NCI-H82 treated with DMSO at 0.1 percent for 48 hours (cell line): ENCODE measurements at regions not wholly inside any gene's neighbourhood (a gene's known extent, or its start where the extent isn't known, plus 50 kb on each side); places are given as distances from the start of the nearest gene placed in this dataset.

Source experiments
- DNase-seq: peaks from one replicate; lab custom pipeline; 2025; ENCODE audit not compliant: unreplicated experiment; lab: John Stamatoyannopoulos, UW

GRCh38 chr16:85480727-85481101 lies 132.4 kb upstream of the GSE1 start:
- DNase-seq, result no peak

DNA sequence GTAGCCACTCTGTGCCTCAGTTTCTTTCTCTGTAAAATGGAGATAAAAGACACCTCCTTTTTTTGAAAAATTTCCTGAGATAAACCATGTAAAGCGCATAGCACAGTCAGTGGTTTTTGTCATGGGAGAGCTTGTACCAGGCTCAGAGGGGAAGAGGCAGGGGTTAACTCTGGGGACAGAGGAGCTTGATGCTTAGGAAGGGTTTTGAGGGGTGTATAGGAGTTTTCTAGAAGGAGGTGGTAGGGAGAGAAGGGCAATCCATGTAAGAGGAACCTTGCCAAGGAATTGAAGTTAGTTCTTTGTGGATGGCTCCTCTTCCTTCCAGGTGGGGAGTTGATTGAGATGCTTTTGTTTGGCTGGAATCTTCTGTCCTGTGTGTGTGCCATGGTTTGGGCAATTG lies 131.9 kb upstream of the GSE1 start:
- DNase-seq, result no peak

DNA sequence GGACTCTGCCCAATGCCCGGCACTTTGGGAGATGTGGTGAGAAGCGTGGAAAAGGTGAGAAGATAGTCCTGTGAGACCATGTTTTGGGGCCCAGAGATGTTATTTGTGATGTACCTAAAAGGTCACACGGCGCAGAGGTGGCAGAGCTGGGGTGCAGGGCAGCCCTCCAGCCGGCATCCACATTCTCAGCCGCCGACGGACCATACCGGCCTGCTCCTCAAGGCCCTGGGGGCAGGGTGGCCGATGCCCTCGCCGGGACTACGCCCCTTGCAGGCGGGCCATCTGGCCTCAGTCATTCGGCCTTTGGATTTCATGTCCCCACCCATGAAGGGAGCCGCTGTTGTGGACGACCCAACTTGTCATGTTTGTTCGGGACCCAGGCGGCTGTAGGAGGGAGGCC lies 131.4 kb upstream of the GSE1 start:
- no peak for DNase-seq

GRCh38 chr16:85483424-85483823 lies 129.7 kb upstream of the GSE1 start:
- no peak for DNase-seq

DNA sequence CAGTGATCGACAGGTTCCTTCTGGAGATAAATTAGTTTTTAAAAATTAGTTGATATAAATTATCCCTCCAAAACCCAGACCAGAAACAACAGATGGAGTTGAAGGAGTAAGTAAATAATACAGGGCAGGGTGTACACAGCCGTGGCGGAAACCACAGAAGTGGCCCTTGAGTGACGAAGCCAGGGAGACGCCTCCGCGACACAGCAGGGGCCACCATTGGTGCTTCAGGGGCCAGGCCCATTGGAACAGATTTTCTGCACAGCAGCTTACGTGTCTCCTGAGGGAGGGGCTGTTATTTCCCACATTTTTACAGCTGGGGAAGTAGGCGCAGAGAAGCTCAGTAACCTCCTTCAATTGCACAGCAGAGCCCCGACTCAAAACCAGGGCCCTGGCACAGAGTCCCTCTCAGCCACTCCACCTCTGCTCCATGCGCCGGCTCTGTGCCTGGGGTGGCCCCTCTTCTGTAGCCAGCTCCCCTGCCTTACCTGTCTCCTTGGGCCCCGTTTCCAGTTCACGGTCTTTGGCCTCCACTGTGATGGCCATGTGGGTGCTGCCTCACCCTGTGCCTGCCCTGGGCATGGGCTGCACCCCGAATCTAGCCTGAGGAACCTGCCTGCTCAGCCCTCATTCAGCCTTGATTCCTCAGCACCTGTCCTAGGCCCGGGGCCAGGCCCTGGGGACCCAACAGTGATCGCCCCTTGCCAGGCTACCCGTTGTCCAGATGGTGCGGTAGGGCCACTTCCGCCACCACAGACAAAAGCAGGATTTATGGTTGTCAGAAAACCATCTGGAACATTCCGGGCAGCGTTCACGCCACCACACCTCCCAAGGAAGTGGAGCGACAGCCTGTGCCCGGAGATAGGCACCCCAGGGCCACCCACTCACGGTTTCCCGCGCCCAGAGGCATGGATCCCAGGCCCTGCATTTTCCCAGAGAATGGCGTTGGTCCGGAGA lies 128.5 kb upstream of the GSE1 start:
- DNase-seq, result peak; percentile 12

- peak; percentile 77 for DNase-seq
These were observed 127.7 kb upstream of the GSE1 start for GRCh38 chr16:85485379-85485778.

GRCh38 chr16:85486256-85486915 lies 126.7 kb upstream of the GSE1 start:
- no peak for DNase-seq

GRCh38 chr16:85488414-85488813 lies 124.7 kb upstream of the GSE1 start:
- no peak for DNase-seq

DNA sequence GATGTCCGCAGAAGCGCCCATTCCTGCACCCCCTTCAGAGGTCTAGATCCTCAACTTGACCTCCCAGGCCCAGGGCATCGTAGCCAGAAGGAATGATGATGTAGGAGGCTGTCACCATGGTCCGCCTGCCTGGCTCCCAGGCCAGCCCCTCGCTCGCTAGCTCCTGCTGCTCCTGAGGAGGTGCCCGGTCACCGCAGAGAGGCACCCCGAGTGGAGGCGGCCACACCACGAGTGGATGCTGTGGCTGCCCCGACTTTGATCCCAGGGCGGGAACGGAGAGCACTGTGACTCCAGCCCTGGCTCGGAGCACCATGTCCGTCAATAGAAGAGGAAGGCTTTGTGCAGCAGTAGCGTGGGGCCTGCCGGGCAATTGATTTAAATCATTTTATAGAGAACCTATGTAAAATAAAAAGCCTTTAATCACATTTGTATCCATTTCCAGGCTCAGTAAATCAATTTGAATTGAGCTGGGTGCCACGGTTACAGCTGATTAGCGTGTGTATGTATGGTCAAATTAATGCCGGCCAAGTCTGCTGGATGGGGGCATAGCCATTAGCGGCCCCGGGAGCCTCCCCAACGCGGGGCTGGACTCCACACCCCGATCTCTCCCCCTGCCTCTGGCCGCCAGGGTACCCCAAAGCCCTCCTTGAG lies 122.6 kb upstream of the GSE1 start:
- no peak for DNase-seq

DNA sequence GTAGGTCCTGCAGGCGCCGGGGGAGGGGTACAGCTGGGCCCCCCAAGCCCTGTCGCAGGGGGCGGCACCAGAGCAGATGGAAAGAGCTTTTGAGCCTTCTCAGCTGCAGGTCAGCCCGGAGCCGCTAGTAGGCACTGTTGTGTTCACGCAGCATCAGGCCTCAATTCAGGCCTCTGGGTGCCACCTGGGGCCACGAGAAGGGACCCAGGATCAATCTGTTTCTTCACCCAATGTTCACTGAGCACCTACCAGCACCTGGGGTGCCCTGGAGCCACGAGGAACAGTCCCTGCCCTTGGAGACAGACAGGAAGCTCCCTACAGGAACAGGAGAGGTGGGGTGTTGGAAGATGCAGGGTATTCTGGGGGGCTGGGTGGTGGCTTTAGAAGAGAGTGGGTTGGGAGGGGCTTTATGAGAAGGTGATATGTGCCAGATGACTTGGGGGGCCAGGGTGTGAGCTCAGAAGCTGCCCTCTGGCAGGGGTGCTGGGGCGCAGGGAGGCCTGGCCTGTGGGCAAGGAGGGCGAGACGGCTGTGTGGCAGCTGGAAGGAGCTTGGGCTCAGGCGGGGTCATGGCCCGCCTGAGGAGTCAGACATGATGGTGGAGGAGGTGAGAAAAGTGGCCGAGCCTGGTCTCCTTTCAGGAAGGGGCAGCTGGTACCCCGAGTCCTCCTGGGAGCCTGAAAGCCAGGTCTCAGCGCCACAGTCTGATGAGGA lies 121.9 kb upstream of the GSE1 start:
- DNase-seq, result no peak

GRCh38 chr16:85491798-85492294 lies 121.3 kb upstream of the GSE1 start:
- DNase-seq, result no peak

DNA sequence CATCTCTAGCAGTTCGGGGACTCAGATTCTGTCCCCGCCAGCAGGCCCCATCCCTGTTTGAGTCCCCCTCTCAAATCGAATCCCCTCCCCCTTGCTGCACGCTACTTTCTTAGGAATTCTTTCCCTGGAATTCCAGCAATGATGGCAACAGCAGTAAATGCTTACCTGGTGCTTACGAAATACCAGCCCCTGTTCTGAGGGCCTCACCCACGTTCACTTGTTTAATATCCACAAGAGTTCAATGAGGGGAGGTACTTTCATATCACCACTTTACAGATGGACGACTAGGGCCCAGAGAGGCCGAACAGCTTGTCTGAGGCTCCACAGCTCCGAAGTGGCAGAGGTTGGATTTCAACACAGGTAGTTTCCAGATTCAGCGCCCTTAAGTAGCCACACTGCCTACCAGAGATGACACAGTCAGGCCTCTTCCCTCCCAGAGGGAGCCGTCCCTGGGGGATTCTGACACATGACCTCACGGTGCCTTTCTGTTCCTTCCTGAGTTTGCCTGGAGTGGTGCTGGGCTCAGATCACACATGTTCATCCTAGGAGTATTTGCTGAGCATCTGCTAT lies 120.7 kb upstream of the GSE1 start:
- DNase-seq, result no peak

DNA sequence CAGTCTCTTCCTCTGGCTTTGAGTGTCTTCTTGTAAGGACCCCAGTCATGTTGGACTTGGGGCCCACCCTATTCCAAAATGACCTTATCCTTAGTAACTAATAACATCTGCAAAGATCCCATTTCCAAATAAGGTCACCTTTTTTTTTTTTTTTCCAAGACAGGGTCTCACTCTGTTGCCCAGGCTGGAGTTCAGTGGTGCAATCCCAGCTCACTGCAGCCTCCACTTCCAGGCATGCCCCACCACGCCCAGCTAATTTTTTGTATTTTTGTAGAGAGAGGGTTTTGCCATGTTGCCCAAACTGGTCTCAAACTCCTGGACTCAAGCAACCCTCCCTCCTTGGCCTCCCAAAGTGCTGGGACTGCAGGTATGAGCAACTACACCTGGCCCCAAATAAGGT lies 118.8 kb upstream of the GSE1 start:
- no peak for DNase-seq

DNA sequence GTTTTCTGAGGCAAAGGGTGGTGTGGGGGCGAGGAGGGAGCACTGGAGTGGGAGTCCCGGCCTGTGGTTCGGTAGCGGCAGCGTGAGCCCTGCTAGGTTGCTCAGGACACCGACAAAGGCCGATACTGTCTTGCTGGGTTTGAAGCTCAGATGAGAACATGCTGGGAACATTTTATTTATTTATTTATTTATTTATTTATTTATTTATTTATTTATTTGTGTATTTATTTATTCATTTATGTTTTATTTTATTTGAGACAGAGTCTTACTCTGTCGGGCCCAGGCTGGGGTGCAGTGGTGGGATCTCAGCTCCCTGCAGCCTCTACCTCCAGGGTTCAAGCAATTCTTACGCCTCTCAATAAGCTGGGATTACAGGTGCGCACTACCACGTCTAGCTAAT lies 117.9 kb upstream of the GSE1 start:
- no peak for DNase-seq

DNA sequence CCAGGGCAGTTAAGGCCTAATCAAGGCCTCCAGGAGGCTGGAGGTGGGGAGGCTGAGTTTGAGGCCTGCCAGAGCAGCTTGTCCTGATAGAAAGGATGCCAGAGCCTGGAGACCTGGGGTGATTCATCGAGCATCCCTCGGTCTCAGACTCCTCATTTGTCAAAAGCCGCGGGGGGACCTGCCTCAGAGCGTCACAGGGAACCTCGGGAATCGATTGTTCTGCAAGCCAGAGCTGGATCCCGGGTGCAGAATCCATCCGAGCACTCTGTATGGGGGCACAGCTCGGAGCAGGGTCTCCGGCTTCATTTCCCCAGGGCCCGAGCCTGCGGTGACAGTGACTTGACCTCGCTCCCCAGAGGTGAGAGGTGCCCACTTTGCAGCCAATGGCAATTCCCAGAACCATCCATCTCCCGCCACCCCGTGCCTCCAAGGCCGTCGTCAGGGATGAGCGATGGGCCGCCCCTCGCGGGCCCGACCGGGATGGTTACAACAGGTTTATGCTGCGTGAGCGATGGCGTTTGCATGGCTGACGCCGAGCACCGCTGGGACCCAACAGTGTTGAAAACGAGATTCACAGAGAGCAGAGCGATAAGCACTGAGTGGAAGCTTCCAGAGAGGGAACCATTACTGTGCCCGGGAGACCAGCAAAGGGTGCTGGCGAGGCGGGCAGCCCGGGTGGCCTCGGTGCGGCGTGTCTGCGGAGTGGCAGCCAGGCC lies 117.1 kb upstream of the GSE1 start:
- no peak for DNase-seq

GRCh38 chr16:85497622-85498314 lies 115.4 kb upstream of the GSE1 start:
- DNase-seq, result no peak

GRCh38 chr16:85498607-85499006 lies 114.5 kb upstream of the GSE1 start:
- no peak for DNase-seq

DNA sequence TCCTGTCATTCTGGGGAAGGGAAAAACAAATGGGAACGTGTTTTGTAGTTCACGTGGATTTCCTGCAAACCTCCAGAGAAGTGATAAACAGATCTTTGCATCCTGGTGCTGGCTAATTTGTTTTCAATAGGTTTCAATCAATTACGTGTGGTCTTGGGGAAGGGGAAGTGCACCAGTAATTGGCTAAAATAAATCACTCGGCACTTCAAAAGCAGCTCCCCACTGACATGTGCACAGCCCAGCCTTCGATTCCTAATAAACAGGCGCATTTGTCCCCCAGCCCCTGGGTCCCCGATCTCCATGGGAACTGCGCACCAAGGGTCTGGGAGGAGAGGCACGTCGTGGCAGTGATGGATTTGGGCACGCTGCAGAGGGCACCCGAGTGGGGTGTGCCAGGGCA lies 112.9 kb upstream of the GSE1 start:
- no peak for DNase-seq

GRCh38 chr16:85501900-85502299 lies 111.2 kb upstream of the GSE1 start:
- DNase-seq, result no peak

- no peak for DNase-seq
These were observed 110.8 kb upstream of the GSE1 start for GRCh38 chr16:85502357-85502756.
